NB4 (cell line): ENCODE measurements at regions not wholly inside any gene's neighbourhood (a gene's known extent, or its start where the extent isn't known, plus 50 kb on each side); places are given as distances from the start of the nearest gene placed in this dataset.

Experiments used
- DNase-seq: peaks from one replicate; pipeline ENCODE4 v3.0.0; 2010; ENCODE audit warnings: low read depth
- H3K4me3 ChIP-seq: one replicate; pipeline ENCODE4 v1.5.1; 2011; ENCODE audit warnings: mild to moderate bottlenecking, low read depth, low read length, moderate library complexity
- CTCF ChIP-seq: IDR thresholded peaks from one replicate; pipeline ENCODE4 v1.5.1; 2012; ENCODE audit warnings: low read depth, low read length
- MAX ChIP-seq: IDR thresholded peaks from 2 replicates; pipeline ENCODE4 v1.6.1; 2011; ENCODE audit warnings: low read depth, low read length
- MYC ChIP-seq: IDR thresholded peaks from 2 replicates; pipeline ENCODE4 v1.6.1; 2011; ENCODE audit warnings: low read depth, low read length
- POLR2A ChIP-seq: IDR thresholded peaks from 2 replicates; pipeline ENCODE4 v1.6.1; 2011; ENCODE audit warnings: mild to moderate bottlenecking; ENCODE audit not compliant: insufficient read length; ENCODE audit errors: extremely low read depth

GRCh38 chr5:98999631-99000030 is 70.8 kb upstream of the CHD1 start:
- TF ChIP-seq POLR2A (no peak), MAX (no peak), MYC (no peak), CTCF (no peak)
- DNase-seq = no peak
- H3K4me3 ChIP-seq = no peak overlapping the region

DNA sequence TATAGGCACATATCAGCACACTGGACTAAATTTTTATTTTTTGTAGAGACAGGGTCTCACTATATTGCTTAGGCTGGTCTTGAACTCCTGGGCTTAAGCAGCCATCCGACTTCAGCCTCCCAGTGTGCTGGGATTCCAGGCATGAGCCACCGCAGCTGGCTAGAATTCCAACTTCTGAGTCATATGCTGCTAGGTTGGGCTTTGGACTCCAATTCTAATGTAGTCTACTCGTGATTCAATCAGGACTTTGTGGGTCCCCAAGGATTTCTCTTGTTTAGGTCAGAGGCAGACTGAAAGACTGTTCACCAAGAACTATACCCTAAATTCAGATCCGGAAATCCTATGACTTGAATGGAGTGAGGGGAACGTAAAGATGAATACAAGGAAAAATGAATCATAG is 68.2 kb upstream of the CHD1 start:
- DNase-seq = no peak
- no peak for TF ChIP-seq MAX
- TF ChIP-seq POLR2A = no peak
- TF ChIP-seq CTCF = no peak
- TF ChIP-seq MYC = no peak
- no peak overlapping the region for H3K4me3 ChIP-seq

DNA sequence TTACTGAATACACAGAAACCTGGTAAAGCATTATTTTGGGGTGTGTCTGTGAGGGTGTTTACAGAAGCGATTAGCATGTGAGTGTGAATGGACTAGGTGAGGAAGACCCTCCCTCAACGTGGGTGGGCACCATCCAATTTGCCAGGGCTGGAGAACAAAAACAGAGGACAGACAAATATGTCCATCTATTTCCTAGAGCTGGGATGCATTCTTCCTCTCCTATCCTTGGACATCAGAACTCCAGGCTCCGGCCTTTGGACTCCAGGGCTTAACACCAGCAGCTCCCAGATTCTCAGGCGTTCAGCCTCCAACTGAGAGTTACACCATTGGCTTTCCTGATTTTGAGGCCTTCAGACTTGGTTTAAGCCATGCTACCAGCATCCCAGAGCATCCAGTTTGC is 65.8 kb upstream of the CHD1 start:
- H3K4me3 ChIP-seq = no peak overlapping the region

DNA sequence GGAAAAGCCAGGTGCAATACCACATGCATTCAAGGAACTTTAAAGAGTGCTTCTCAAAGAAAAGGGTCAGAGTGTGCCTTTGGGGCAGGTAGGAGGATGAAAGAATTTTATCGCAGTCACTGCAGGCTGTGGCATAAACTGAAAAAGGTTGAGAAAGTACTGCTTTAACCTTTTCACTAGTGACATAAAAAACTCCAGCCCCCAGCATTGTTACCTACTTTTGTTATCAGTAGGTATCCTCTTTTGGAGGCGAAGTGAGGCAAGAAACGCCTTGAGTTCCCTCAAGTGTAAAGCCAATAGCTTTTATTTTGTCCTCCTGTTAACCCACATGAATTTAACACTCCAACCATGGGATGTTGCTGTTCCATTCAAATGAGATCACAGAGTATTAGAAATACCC is 64.7 kb upstream of the CHD1 start:
- TF ChIP-seq POLR2A (no peak), MAX (no peak), CTCF (no peak), MYC (no peak)
- no peak for DNase-seq
- no peak overlapping the region for H3K4me3 ChIP-seq

More for the DNA sequence above, 65.8 kb upstream of the CHD1 start:
- TF ChIP-seq POLR2A = no peak
- no peak for TF ChIP-seq MYC
- no peak for TF ChIP-seq CTCF
- TF ChIP-seq MAX = no peak
- DNase-seq = no peak

GRCh38 chr5:98992552-98992951 is 63.7 kb upstream of the CHD1 start:
- TF ChIP-seq POLR2A (no peak), MAX (no peak), CTCF (no peak), MYC (no peak)
- no peak for DNase-seq
- H3K4me3 ChIP-seq = no peak overlapping the region

DNA sequence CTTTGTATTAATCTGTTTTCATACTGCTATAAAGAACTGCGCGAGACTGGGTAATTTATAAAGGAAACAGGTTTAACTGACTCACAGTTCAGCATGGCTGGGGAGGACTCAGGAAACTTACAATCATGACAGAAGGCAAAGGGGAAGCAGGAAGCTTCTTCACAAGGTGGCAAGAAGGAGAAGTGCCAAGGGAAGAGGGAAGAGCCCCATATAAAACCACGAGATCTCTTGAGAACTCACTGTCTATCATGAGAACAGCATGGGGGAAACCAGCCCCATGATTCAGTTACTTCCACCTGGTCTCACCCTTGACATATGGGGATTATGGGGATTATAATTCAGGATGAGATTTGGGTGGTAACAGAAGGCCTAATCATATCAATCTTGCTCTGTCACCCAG is 60.9 kb upstream of the CHD1 start:
- no peak for TF ChIP-seq CTCF
- TF ChIP-seq MAX = 0 out of 2 replicates have a peak, but pooled peaks have one; percentile 8
- no peak for TF ChIP-seq MYC
- no peak for TF ChIP-seq POLR2A
- DNase-seq = peak; percentile 77
- no peak overlapping the region for H3K4me3 ChIP-seq
